SU-DHL-6 (cell line): ENCODE measurements at regions not wholly inside any gene's neighbourhood (a gene's known extent, or its start where the extent isn't known, plus 50 kb on each side); places are given as distances from the start of the nearest gene placed in this dataset.

ENCODE experiments used
- H2AFZ ChIP-seq: fragments of 200-600 bp; sonication (generic); 2 replicates; pipeline ENCODE4 v1.6.1; 2014; ENCODE audit warnings: low read depth, mild to moderate bottlenecking, moderate library complexity, mixed read lengths, antibody characterized with exemption, low read length; ENCODE audit not compliant: severe bottlenecking
- H3F3A ChIP-seq: fragments of 200-600 bp; shearing (Covaris generic); 2 replicates; pipeline ENCODE4 v1.6.0; 2016; ENCODE audit warnings: antibody characterized with exemption, mild to moderate bottlenecking; ENCODE audit not compliant: insufficient read depth
- H3K27ac ChIP-seq: fragments of 200-600 bp; sonication (generic); 2 replicates; pipeline ENCODE4 v1.5.1; 2016; ENCODE audit warnings: low read depth, mild to moderate bottlenecking, low read length, moderate library complexity, mixed read lengths
- H3K27me3 ChIP-seq: fragments of 200-600 bp; sonication (generic), shearing (Covaris generic); 2 replicates; pipeline ENCODE4 v1.6.0; 2014; ENCODE audit warnings: mild to moderate bottlenecking, low read length
- H3K36me3 ChIP-seq: fragments of 200-600 bp; sonication (generic); 2 replicates; pipeline ENCODE4 v1.6.1; 2014; ENCODE audit warnings: mild to moderate bottlenecking, low read length, mixed read lengths
- H3K4me2 ChIP-seq: fragments of 300-600, 200-600 bp; shearing (Covaris generic), sonication (generic); 2 replicates; pipeline ENCODE4 v1.6.0; 2014; ENCODE audit warnings: low read length, low read depth, mild to moderate bottlenecking; ENCODE audit not compliant: poor library complexity, severe bottlenecking
- H3K4me3 ChIP-seq: fragments of 200-600 bp; sonication (generic); 2 replicates; pipeline ENCODE4 v1.5.1; 2014; ENCODE audit warnings: antibody characterized with exemption, low read length, mild to moderate bottlenecking, mixed read lengths; ENCODE audit not compliant: insufficient read depth, poor library complexity, severe bottlenecking
- H3K79me2 ChIP-seq: fragments of 200-600 bp; sonication (generic); 2 replicates; pipeline ENCODE4 v1.6.1; 2014; ENCODE audit warnings: mild to moderate bottlenecking, low read length, moderate library complexity; ENCODE audit not compliant: insufficient read depth
- H3K9ac ChIP-seq: fragments of 200-600 bp; sonication (generic); 2 replicates; pipeline ENCODE4 v1.7.0; 2014; ENCODE audit warnings: mild to moderate bottlenecking, low read length
- H3K9me2 ChIP-seq: fragments of 200-600 bp; sonication (generic); replicated peaks from 2 replicates; pipeline ENCODE4 v1.6.1; 2014; ENCODE audit warnings: low read length; ENCODE audit not compliant: insufficient read depth
- H3K9me3 ChIP-seq: fragments of 200-600 bp; sonication (generic); 2 replicates; pipeline ENCODE4 v1.6.1; 2014; ENCODE audit warnings: low read length, mixed read lengths; ENCODE audit not compliant: insufficient read depth
- H4K20me1 ChIP-seq: fragments of 200-600 bp; sonication (generic); 2 replicates; pipeline ENCODE4 v1.6.1; 2014; ENCODE audit warnings: low read depth, mild to moderate bottlenecking, antibody characterized with exemption, low read length, moderate library complexity, mixed read lengths
- EZH2phosphoT487 ChIP-seq: fragments of 200-600 bp; sonication (generic), shearing (Covaris generic); conservative IDR thresholded peaks from 2 replicates; pipeline ENCODE4 v1.6.1; 2018; ENCODE audit warnings: mild to moderate bottlenecking, antibody characterized with exemption, low read length, moderate library complexity, mixed read lengths
- TF ChIP-seq, protein P1 (sequence below): fragments of 200-600 bp; sonication (generic); IDR thresholded peaks from one replicate; pipeline ENCODE4 v1.5.1; 2017; ENCODE audit warnings: antibody characterized with exemption, mild to moderate bottlenecking, low read length, moderate library complexity; ENCODE audit not compliant: insufficient read depth, poor library complexity, severe bottlenecking

- Histone ChIP-seq H3K9me2 (no peaks in the 10 kb centered on the region), H3K9me3 (no peaks in the 10 kb centered on the region), H3K4me3 (no peak overlapping the region), H3K79me2 (no peaks in the 10 kb centered on the region), H3K27me3 (no peaks in the 10 kb centered on the region), H3K27ac (no peak overlapping the region), H4K20me1 (no peaks in the 10 kb centered on the region), H3F3A (no peaks in the 10 kb centered on the region), H2AFZ (no peak overlapping the region), H3K9ac (no peak overlapping the region), H3K36me3 (no peaks in the 10 kb centered on the region), H3K4me2 (no peak overlapping the region)
- TF ChIP-seq EZH2phosphoT487, result no peak
- TF ChIP-seq, protein P1, sequence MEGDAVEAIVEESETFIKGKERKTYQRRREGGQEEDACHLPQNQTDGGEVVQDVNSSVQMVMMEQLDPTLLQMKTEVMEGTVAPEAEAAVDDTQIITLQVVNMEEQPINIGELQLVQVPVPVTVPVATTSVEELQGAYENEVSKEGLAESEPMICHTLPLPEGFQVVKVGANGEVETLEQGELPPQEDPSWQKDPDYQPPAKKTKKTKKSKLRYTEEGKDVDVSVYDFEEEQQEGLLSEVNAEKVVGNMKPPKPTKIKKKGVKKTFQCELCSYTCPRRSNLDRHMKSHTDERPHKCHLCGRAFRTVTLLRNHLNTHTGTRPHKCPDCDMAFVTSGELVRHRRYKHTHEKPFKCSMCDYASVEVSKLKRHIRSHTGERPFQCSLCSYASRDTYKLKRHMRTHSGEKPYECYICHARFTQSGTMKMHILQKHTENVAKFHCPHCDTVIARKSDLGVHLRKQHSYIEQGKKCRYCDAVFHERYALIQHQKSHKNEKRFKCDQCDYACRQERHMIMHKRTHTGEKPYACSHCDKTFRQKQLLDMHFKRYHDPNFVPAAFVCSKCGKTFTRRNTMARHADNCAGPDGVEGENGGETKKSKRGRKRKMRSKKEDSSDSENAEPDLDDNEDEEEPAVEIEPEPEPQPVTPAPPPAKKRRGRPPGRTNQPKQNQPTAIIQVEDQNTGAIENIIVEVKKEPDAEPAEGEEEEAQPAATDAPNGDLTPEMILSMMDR, result no peak
Measured at GRCh38 chr15:95894407-95894956, 436.0 kb upstream of the NR2F2 start.

- no peaks in the 10 kb centered on the region for H3K36me3 ChIP-seq
- no peak overlapping the region for H3K27ac ChIP-seq
- no peaks in the 10 kb centered on the region for H3F3A ChIP-seq
- H3K79me2 ChIP-seq, result no peaks in the 10 kb centered on the region
- H4K20me1 ChIP-seq, result no peaks in the 10 kb centered on the region
- no peaks in the 10 kb centered on the region for H3K9me2 ChIP-seq
- no peak overlapping the region for H3K9ac ChIP-seq
- TF ChIP-seq EZH2phosphoT487, result no peak
- TF ChIP-seq, protein P1, result no peak
- no peaks in the 10 kb centered on the region for H3K9me3 ChIP-seq
- H3K27me3 ChIP-seq, result no peaks in the 10 kb centered on the region
- no peak overlapping the region for H3K4me3 ChIP-seq
- H2AFZ ChIP-seq, result no peak overlapping the region
- no peak overlapping the region for H3K4me2 ChIP-seq
Measured at GRCh38 chr15:95895508-95895907, 435.0 kb upstream of the NR2F2 start.

DNA sequence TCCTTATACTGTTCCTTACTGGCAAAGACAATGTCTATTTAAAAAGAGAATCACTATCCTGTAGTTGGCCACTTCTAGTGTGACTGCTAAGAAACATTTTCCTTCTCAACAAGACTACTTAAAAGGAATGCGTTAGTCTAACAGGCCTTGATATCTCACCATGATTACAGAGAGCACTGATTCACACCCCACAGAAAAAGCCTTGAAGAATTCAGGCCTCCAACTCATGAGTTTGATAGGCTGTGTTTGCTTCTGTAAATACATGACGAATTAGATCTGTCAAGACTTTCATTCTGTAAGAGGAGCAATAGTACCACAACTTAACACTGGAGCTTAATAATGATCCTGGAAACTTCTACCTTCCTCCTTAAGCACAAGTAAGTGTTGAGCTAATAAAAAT, 432.8 kb upstream of the NR2F2 start:
- Histone ChIP-seq H3K4me2 (no peak overlapping the region), H3K27ac (no peak overlapping the region)
- no peak for TF ChIP-seq EZH2phosphoT487
- TF ChIP-seq, protein P1, result no peak

More for the DNA sequence above, 432.8 kb upstream of the NR2F2 start:
- H4K20me1 ChIP-seq, result no peaks in the 10 kb centered on the region
- no peaks in the 10 kb centered on the region for H3K27me3 ChIP-seq
- H3K79me2 ChIP-seq, result no peaks in the 10 kb centered on the region
- H3K9me2 ChIP-seq, result no peaks in the 10 kb centered on the region
- H3K9ac ChIP-seq, result no peak overlapping the region
- H2AFZ ChIP-seq, result no peak overlapping the region
- H3K9me3 ChIP-seq, result no peaks in the 10 kb centered on the region
- no peaks in the 10 kb centered on the region for H3F3A ChIP-seq
- H3K36me3 ChIP-seq, result no peaks in the 10 kb centered on the region
- no peak overlapping the region for H3K4me3 ChIP-seq
